Adrenal gland (tissue), 9 donors: ENCODE measurements at regions not wholly inside any gene's neighbourhood (a gene's known extent, or its start where the extent isn't known, plus 50 kb on each side); places are given as distances from the start of the nearest gene placed in this dataset.

Experiments
- DNase-seq, 7 donors: peaks; one replicate each; pipeline ENCODE4 v3.0.0-alpha.2; 2019 to 2020
- H3K27ac ChIP-seq, 5 donors: fragments of 200-600 bp; sonication (generic) in 4 of 5; 1 replicate in 3 of 5; 2 replicates in 2 of 5; pipeline versions ENCODE4 v1.5.1 to v1.8.0; 2016 to 2020; ENCODE audit warnings: mild to moderate bottlenecking in 1 of 5
- H3K27me3 ChIP-seq: fragments of 200-600 bp; 2 replicates; pipeline ENCODE4 v1.8.0; 2021
- H3K36me3 ChIP-seq, 2 donors: fragments of 200-600 bp; replicated peaks in 1 of 2; 1 replicate in 1 of 2; 2 replicates in 1 of 2; pipeline versions ENCODE4 v1.5.1 to v1.8.0; 2018 to 2022
- H3K4me1 ChIP-seq, 2 donors: fragments of 200-600 bp; replicated peaks in 1 of 2; 1 replicate in 1 of 2; 2 replicates in 1 of 2; pipeline versions ENCODE4 v1.5.1 to v1.8.0; 2018 to 2021
- H3K4me3 ChIP-seq, 4 donors: fragments of 200-600 bp; sonication (generic) in 3 of 4; one replicate each; pipeline ENCODE4 v1.5.1; 2016 to 2018
- H3K9me3 ChIP-seq, 3 donors: fragments of 200-600 bp; sonication (generic) in 1 of 3; replicated peaks in 1 of 3; 1 replicate in 2 of 3; 2 replicates in 1 of 3; pipeline versions ENCODE4 v1.5.1 to v1.8.0; 2016 to 2021
- CTCF ChIP-seq, 6 experiments: fragments of 450-650 bp in 4 of 6; fragments of 200-600 bp in 2 of 6; sonication (generic) in 1 of 6; IDR thresholded peaks; 1 replicate in 5 of 6; 2 replicates in 1 of 6; pipeline versions ENCODE4 v1.5.1 to v1.8.0; 2016 to 2021; ENCODE audit warnings: antibody characterized with exemption in 6 of 6, mild to moderate bottlenecking in 2 of 6, moderate library complexity in 1 of 6
- POLR2A ChIP-seq, 2 donors: fragments of 450-650 bp; IDR thresholded peaks; one replicate each; pipeline ENCODE4 v1.6.1; 2017; ENCODE audit warnings: antibody characterized with exemption in 2 of 2, mild to moderate bottlenecking in 2 of 2, moderate library complexity in 1 of 2
- WGBS, 4 donors: extraction: QIAGEN DNeasy Blood & Tissue Kit in 2 of 4; methylation state at CpG; one replicate each; pipeline versions ENCODE4 v1.1.5 to v1.1.7; 2013 to 2017; 5-methylcytosine and 5-hydroxymethylcytosine counted together
- intact Hi-C, 2 donors: fragments of 100-400 bp; cut with DNase I; formaldehyde crosslinking; loops; one replicate each; pipeline versions ENCODE4 v1.14.1 to v1.15.0; 2022 to 2023
- donor health status: healthy with polysubstance abuse.
- donor health status: Bipolar disorder and iron deficiency.
- donor health status: DM: yes; HTN: yes; CAD: no.
- donor health status: DM: no; HTN: no; CAD: no.
- donor health status: DM: no; HTN: no; CAD: no.

DNA sequence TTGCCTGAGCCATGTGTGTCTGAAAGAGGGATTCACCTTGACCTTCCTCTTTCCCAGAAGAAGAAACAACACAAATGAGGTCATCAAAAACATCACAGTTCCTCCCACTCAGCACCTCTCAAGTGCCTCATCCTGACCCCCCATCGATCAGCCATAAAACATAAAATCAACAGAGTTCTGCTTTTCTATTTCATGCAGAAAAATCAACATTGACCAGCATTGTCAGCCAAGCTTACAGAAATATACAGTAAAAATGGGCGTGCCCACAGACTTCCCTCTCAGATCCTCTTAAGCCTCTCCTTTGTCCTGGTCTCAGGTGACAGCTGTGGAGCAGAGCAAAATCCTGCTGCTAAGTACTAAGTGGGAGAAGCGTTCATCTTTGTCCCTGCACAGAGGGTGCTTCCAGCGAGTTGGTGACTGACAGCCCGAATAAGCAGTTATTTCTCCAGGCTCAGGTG, 213.3 kb downstream of the OLFM4 start:
- no peak overlapping the region for H3K4me3 ChIP-seq
- no peak for DNase-seq
- intact Hi-C loops: no loop called here
- no peaks in the 10 kb centered on the region for H3K9me3 ChIP-seq
- no peaks in the 10 kb centered on the region for H3K36me3 ChIP-seq
- no peak overlapping the region for H3K27ac ChIP-seq
- H3K4me1 ChIP-seq: no peaks in the 10 kb centered on the region
- WGBS, 4 donors: 50 to 59% (median 53%) methylated on average over 5 of the region's 5 CpGs
- no peaks in the 10 kb centered on the region for H3K27me3 ChIP-seq
- TF ChIP-seq CTCF (IDR thresholded peaks at IDR 0.05): no peak
- no peak for TF ChIP-seq POLR2A (IDR thresholded peaks at IDR 0.05)

DNA sequence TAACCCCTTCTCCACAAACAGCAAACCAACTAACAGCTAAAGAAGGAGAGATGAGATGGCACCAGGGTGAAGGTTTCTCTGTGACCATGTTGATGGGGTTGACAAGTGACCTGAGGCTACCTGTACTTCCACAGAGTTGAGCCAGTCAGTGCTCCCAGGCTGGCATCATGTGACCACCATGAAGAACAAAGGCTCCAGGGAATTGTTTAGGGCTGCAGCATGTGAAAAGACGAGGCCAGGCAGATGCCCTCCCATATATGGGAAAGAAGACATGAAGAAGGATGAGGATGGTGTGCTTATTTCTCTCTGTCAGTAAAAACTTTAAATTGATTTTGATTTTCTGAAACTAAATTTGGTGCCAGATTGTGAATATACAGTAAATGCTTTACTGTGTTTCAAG, 220.6 kb downstream of the OLFM4 start:
- Histone ChIP-seq H3K36me3 (no peaks in the 10 kb centered on the region), H3K27me3 (no peaks in the 10 kb centered on the region), H3K9me3 (no peaks in the 10 kb centered on the region), H3K4me1 (no peaks in the 10 kb centered on the region), H3K27ac (no peak overlapping the region), H3K4me3 (no peak overlapping the region)
- TF ChIP-seq CTCF (IDR thresholded peaks at IDR 0.05): no peak
- no peak for TF ChIP-seq POLR2A (IDR thresholded peaks at IDR 0.05)
- WGBS, 4 donors: 31 to 60% (median 49%) methylated on average over 1 of the region's 1 CpG
- intact Hi-C loops: no loop called here
- no peak for DNase-seq

DNA sequence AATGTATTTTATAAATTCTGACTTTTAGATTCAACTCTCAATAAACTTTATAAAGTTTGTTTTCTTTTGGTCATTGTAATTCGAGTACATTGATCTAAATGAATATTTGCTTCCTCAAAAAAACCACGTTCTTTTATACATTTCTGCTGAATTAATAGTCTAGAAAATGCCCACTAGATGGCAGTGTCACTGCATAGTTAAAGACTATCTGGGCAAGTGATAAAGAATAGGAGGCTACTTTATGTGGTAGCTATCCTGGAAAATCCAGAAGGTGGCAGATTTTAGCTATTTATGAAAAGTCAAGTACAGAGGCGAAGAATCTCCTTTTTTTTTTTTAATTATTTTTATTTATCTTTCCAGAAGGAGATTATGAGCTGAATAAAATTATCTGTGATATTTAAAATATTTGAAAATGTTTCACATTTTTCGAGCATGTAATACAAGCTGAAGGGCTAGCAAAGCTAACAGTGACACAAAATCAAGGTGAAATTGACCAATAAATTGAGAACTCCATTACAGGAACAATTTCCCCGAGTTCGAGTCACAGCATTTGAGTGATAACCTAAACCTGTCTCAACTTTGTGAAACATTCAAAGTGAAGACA, 221.8 kb downstream of the OLFM4 start:
- Histone ChIP-seq H3K4me1 (no peaks in the 10 kb centered on the region), H3K36me3 (no peaks in the 10 kb centered on the region), H3K9me3 (no peaks in the 10 kb centered on the region), H3K27me3 (no peaks in the 10 kb centered on the region), H3K4me3 (no peak overlapping the region), H3K27ac (no peak overlapping the region)
- intact Hi-C loops: no loop called here
- DNase-seq: peak in 5 of 7 donors; percentile 28 to 42 (median 36)
- WGBS, 4 donors: 16 to 17% (median 16%) methylated on average over 6 of the region's 6 CpGs
- TF ChIP-seq CTCF (IDR thresholded peaks at IDR 0.05) (peak; percentile 69 to 88 (median 81)), POLR2A (IDR thresholded peaks at IDR 0.05) (no peak)

- no peaks in the 10 kb centered on the region for H3K27me3 ChIP-seq
- H3K4me1 ChIP-seq: no peaks in the 10 kb centered on the region
- TF ChIP-seq POLR2A (IDR thresholded peaks at IDR 0.05) (no peak), CTCF (IDR thresholded peaks at IDR 0.05) (no peak)
- no peaks in the 10 kb centered on the region for H3K36me3 ChIP-seq
- H3K27ac ChIP-seq: no peak overlapping the region
- H3K9me3 ChIP-seq: no peaks in the 10 kb centered on the region
- no peak for DNase-seq
- no peak overlapping the region for H3K4me3 ChIP-seq
- intact Hi-C loops: no loop called here
- WGBS, 4 donors: 38 to 60% (median 55%) methylated on average over 1 of the region's 1 CpG
Observed at GRCh38 chr13:53250977-53251376, 222.4 kb downstream of the OLFM4 start.
